ENCODE measurements at regions not wholly inside any gene's neighbourhood (a gene's known extent, or its start where the extent isn't known, plus 50 kb on each side); places are given as distances from the start of the nearest gene placed in this dataset.

GRCh38 chr16:82542714-82543113, 84.1 kb upstream of the CDH13 start:
- Histone ChIP-seq H3K4me1 (ENCODE audit: control insufficient read depth, extremely low read depth, insufficient read depth, low read length) (no peaks in the 10 kb centered on the region), H3K9me1 (replicated peaks; ENCODE audit: control insufficient read depth, extremely low read depth, insufficient read depth, low read length) (no peaks in the 10 kb centered on the region), H3K27me3 (ENCODE audit: control insufficient read depth in 2 of 2, insufficient read depth in 2 of 2, low read length in 2 of 2) (peaks cover 0 to 18% of the 10 kb centered on the region in 2 experiments), H3K79me2 (ENCODE audit: control insufficient read depth, insufficient read depth, low read length) (no peaks in the 10 kb centered on the region), H3K9ac (replicated peaks; ENCODE audit: extremely low read depth, insufficient read depth, low read length) (no peak overlapping the region), H3K4me2 (ENCODE audit: insufficient read depth, low read length) (no peak overlapping the region), H3K27ac (ENCODE audit: insufficient read depth, low read depth, low read length) (no peak overlapping the region), H3K36me3 (ENCODE audit: control insufficient read depth in 2 of 2, extremely low read depth in 1 of 2, insufficient read depth in 2 of 2, low read length in 2 of 2) (no peaks in the 10 kb centered on the region), H4K20me1 (replicated peaks; ENCODE audit: control insufficient read depth, extremely low read depth, insufficient read depth, low read length) (no peaks in the 10 kb centered on the region), H2AFZ (ENCODE audit: low read depth, low read length) (no peak overlapping the region), H3K9me3 (replicated peaks; ENCODE audit: control insufficient read depth, insufficient read depth, low read length) (no peaks in the 10 kb centered on the region), H3K4me3 (replicated peaks in 1 of 3; ENCODE audit: insufficient read depth in 1 of 3, low read depth in 1 of 3, low read length in 3 of 3) (no peak overlapping the region)
- no peak for DNase-seq (ENCODE audit: low read depth, low spot score)
- FAIRE-seq = no peak
- BruUV-seq (replicated peaks) = no TSS peak
- dilution Hi-C loops (cut with MboI; ENCODE audit: extremely low pct_ligation_motif_present, low sequenced_read_pairs) (no loop called here), intact Hi-C loops (cut with micrococcal nuclease) (no loop called here)
- ChIA-PET POLR2A (no interaction called here), CTCF (no interaction called here)
- TF ChIP-seq MAX (IDR thresholded peaks at IDR 0.05; ENCODE audit: insufficient read depth, insufficient read length) (no peak), JUN (IDR thresholded peaks at IDR 0.05; ENCODE audit: borderline replicate concordance, insufficient read depth, insufficient read length, low read depth) (no peak), FOS (IDR thresholded peaks at IDR 0.05; ENCODE audit: borderline replicate concordance, insufficient read depth, low read length) (no peak), EZH2 (IDR thresholded peaks at IDR 0.05; ENCODE audit: borderline replicate concordance, low read depth, low read length, severe bottlenecking) (no peak), POLR2A (IDR thresholded peaks at IDR 0.05; ENCODE audit: low read depth, low read length) (no peak), GATA2 (IDR thresholded peaks at IDR 0.05; ENCODE audit: insufficient read depth, insufficient read length, low read depth, low read length) (no peak), CTCF (IDR thresholded peaks at IDR 0.05; ENCODE audit: extremely low read depth in 1 of 2, insufficient read depth in 1 of 2, low read depth in 1 of 2, low read length in 2 of 2) (no peak), POLR2AphosphoS5 (IDR thresholded peaks at IDR 0.05; ENCODE audit: insufficient read depth, low read depth, low read length) (no peak)

Data from endothelial cell of umbilical vein (primary cell).